NCI-H1694 treated with DMSO at 0.1 percent for 48 hours (cell line): ENCODE measurements at regions not wholly inside any gene's neighbourhood (a gene's known extent, or its start where the extent isn't known, plus 50 kb on each side); places are given as distances from the start of the nearest gene placed in this dataset.

Source experiments
- DNase-seq: peaks from one replicate; lab custom pipeline; 2025; lab: John Stamatoyannopoulos, UW

DNA sequence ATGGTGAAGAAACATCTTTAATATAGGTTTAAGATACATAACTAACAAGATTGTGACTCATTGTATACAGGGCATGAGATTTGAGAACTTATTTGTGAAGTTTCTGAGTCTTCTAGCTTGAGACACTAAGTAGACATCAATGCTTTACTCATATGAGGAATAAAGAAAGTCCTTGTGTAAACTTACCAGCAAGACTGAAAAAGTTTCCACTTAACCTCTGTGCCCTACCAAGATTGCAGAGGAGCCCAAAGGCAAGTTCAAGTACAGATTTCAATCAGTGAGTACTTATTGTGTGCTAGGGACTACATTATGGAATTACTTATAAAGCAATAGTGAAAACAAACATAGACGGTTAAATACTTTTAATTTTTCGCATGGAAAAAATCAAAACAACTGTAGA, 1041.2 kb upstream of the CELF4 start:
- DNase-seq, result no peak

DNA sequence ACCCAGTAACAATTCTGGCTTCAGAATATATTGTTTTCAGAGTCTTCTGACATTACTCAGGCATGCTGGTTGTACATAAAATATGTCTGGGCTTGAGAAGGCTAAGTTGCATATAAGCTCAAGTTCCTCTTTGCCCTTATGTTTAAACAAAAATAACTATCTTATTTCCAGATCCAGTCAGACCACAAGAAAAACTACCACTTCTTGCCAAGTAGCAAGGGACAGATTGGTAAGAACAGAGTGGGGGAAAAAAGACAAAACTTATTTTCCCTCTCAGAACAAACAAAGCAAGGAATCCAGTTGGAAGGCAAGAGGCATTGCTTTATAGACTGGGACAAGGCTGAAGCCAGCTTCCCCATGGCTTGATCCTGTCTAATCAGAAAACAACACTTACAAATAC, 1036.7 kb upstream of the CELF4 start:
- no peak for DNase-seq

DNA sequence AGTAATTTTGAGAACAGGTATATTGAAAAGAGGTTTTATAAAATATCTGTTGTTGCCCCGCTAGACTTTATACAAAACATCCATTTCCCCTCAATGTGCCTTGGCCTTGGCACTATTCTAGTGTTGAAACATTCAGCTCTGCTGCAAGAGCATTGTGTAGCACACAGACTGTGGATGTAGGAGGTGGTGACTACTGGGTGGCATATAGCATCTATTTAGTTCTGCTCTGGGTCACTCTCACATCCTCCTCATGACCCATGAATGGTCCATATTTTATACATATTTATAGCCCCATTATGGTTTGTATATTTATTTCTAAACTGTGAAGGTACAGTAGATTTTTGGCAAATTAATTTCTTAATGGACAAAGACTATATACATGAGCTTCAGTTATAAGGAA, 1022.0 kb upstream of the CELF4 start:
- no peak for DNase-seq

DNA sequence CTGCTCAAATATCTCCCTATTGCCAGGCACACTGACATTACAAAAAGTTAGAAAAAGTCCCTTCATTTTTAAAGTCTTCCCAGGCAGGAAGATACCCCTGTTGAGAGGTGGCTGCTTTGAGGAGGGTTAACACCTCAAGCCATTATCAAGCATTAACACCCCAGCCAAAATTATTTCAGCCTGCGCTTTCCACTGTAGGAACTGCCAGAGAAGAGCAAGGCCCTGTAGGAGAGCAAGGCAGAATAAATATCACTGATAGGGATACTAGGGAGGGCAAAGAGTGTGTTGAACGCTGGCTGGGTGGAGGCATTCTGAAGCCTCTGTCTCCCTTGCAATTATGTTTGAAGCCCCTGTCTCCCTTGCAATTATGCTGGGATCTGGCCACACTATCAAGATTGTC, 1020.7 kb upstream of the CELF4 start:
- no peak for DNase-seq

DNA sequence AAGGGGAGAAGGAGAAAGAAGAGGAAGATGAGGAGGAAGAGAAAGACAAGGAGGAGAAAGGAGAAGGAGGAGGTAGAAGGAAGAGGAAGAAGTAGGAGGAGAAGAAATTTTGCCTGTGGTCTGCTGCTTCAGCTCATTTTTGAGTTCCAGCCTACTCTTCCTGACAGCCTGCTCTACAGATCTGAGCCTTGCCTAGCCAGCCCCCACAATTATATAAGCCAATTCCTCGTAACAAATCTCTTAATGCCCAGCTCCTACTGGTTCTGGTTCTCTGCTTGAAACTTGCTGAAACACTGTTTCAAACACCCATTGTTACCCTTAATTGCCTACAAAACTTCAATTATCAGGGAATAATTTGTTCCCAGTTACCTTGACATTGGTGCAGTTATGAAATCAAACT, 1014.2 kb upstream of the CELF4 start:
- DNase-seq, result no peak

DNA sequence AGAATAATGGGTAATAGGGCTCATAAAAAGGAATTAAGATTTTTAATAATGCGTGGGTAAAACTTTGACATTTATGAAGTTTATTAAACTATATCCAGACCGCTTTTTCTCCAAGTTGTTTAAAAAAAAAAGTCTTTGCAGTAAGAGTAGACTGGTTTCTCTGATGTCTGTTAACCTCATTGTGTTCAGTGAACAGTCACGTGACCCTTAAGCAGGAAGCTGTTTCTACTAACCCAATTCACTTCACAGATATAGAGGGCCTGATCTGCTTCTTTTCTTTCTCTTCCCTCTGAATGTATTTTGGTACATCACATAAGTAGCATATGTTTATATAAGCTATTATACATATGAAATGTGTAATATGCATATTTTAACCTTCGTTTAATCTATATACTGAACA, 1011.3 kb upstream of the CELF4 start:
- no peak for DNase-seq

DNA sequence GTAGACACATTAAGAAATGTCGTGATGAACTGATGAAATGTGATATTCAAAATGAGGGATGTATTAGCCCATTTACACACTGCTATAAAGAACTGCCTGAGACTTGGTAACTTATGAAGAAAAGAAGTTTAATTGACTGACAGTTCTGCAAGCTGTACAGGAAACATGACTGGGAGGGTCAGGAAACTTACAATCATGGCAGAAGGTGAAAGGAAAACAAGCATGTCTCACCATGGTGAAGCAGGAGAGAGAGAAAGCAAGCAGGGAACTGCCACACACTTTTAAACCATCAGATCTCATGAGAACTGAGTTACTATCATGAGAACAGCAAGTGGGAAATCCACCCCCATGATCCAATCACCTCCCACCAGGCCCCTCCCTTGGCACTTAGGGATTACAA, 1010.8 kb upstream of the CELF4 start:
- DNase-seq, result no peak

DNA sequence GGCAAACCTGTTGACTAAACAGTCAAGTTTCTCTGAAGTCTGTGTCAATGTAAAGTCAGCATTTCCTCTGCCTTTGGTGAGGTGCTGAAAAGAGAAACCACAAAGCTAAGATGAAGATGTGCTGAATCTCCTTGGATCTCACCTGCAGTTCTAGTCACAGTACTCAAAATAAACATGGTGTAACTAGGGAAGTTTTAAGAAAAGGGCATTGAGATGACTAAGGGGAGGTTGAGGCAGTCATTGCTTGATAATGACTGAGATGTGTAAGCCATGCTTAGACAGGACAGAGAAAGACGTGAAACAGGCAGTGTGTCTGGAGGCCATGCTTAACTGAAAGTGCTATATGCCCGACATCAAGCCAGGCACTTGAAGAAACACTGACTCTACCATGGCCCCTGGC, 1010.0 kb upstream of the CELF4 start:
- no peak for DNase-seq

DNA sequence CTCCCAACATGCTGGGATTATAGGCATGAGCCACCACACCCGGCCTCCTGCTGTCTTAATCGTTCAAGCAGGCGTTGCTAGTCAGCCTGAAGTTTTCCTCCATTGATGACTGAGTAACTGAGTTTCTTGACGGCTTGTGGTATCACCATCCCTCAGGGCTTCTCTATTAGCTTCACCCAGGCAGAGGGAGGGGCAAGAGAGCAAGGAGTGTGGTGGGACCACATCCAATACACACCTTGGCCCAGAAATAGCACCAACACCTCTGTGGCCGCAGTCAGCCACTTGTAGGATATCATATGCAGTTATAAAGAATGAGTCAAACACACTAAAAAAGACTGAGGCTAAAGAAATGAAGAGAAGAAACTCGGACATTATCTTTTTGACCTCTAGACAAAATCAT, 1009.4 kb upstream of the CELF4 start:
- DNase-seq, result no peak

DNA sequence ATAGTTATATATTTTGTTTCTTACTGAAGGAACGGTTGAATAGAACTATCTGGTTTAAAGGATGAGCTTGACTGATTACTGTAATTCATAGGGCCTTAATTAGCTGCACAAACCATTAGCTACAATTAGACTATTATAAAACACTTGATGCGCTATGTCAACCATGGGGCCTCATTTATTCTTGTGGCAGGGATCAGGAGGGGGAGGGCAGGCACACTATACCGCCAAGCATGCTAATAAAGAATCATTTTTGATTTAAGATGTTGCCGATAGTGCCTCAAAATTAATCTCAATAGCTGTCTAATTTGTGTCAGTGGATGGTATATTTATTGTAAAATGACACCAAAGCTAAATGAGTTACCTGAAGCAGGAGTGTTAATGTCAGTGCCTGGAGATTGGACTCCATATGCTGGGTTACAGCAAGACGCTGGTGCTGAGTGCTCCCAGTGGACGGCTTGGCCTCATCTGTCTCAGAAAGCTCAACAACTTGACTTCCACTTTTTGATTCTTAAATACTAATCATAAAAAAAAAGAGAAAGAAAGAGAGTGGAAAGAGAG, 1007.0 kb upstream of the CELF4 start:
- DNase-seq, result no peak

DNA sequence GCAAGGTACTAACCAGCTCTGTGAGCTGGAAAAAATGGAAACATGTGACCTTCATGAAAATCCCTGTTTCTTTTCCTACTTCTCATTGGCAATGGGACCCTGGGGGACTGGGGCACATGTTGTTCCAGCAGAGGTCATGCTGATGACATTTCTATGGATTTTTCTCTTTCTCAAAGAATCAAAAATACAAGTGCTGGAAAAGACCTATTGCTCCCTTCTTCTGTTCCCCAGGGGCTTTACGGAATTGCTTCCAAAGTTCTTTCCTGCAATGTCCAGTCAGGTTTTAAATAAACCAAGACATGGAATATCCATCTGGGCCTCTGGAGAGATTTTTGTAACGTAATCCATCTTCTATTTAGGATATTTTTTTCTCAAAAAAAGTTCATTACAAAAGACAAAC, 1006.1 kb upstream of the CELF4 start:
- no peak for DNase-seq

DNA sequence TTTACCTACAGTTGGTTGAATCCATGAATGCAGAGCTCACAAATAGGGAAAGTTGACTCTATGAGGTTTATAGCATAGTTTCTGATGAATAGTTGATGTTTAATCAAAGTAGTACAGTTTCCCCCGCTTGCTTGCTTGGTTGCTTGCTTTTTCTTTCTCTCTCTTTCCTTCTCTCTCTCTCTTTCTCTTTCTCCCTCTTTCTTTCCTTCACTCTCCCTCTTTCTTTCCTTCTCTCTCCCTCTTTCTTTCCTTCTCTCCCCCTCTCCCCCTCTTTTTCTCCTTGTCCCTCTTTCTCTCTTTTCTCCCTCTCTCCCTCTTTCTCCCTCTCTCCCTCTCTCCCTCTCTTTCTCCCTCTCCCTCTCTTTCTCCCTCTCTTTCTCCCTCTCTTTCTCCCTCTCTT, 999.9 kb upstream of the CELF4 start:
- no peak for DNase-seq

DNA sequence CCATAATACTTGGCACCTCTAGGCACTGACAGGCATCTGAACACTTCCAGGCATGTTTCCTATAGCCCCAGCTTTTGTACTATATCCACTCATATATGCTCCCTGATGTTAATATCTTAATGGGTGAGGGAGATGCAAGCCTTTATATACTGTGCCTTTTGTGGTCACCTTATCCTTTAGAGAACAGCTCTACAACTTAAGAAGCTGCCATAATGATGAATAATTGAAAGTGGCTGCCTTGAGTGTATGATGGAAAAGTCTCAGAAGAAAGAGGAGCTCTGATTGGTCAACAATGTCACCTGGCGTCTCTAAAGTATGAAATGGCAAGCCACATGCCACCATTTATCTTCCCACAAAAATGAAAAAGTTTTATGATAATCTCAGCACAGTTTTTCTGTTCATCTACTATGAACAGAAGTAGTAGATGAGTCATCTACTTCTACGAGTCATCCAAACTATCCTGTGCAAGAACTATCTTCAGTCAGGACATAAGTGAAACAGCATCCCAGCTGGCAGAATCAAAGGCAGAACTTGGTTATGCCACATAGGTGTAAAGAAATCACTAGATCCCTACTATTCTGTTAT, 997.9 kb upstream of the CELF4 start:
- DNase-seq, result no peak

DNA sequence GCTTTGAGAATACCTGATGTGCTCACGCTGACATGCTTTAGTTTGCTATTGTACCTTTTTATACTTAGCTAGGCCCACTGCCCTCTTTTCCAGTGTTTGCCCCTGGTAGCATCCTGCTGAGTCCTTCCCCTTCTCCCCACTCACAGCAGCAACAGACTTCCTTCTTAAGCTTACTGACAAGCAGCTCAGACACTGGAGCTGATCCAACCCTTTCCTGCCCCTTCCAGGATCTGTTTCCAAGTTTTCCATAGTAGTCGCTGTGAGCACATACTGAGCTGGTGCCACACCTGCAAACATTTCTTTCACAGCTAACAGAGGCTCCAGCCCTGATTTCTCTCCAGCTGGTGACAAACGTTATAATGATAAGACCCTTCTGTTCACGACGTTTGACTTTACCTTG, 991.4 kb upstream of the CELF4 start:
- DNase-seq, result no peak

DNA sequence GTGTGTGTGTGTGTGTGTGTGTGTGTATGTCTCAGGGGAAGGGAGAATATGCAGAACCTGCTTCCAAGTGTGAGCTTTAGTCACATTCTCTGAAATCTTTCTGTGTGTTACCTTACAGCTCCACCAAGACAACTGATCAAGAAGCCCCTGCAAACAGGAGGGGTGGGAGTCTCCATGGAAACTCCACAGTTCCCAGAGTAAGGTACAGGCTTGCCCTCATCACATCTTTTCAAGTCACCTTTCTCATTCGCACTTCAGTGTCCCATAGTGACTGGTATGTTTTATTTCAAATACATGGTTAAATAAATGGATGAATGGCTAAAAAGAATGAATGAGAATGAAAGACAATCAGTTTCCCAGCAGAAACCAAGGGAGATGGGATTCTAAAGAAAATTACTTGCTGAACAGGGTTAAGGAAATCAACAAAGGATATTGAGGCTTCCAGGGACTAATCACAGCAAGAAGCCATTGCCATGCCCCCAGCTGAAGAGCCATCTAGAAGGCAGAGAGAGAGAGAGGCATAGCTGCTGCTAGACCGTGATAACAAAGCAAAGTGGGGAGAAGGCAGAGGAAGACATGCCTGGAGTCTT, 987.2 kb upstream of the CELF4 start:
- no peak for DNase-seq

DNA sequence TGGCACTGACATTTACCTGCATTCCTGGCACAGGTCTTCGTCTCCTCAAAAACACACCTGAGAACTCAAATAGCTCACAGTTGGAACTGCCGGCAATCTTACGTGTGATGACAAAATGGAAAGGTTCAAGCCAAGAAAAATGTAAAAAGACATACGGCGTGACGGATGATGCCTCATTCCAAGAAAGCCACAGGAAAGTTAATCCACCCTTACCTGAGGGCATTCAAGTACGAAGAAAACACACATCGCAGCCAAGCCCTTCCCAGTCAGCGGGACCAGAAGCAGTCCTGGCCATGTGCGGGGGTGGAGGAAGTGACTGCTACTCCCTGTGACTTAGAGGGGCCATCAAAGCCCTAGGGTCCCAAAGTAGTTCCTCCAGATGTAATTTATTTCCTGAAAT, 986.3 kb upstream of the CELF4 start:
- DNase-seq, result no peak

DNA sequence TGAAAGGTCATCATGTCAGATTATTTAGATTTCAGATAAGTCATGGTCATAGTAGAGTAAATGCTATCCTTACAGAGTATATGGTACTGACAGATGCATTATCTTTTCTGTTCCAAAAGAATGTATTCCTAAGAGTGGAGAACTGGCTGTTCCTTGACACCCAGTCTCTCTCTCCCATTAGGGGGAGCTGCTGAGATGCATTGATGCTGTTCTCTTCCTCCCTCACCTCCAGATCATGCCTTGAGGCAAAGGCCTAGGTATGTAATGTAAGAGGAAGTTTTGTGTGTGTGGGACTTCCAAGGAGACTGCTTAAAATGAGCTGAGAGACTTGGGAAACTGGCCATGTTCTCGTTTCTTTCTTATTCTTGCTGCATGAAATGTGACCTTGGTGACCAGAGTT, 979.5 kb upstream of the CELF4 start:
- no peak for DNase-seq

DNA sequence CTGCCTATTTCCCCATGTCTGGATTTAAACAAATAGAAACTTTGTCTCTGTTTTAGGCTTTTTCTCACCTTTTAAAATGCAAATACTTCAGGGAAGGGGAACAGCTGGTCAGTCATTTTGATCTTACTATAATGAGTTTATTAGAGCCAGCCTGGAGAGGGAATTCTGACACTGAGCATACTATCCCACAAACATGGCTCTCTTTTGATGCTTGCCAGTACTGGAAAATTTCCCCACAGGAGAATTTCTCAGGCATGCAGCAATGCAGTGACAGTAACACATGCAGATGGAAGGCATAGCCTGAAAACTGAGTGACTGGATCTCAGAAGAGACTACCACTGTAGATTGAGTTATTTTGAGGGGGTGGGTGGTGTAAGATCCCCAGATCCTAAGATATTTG, 974.3 kb upstream of the CELF4 start:
- DNase-seq, result no peak

DNA sequence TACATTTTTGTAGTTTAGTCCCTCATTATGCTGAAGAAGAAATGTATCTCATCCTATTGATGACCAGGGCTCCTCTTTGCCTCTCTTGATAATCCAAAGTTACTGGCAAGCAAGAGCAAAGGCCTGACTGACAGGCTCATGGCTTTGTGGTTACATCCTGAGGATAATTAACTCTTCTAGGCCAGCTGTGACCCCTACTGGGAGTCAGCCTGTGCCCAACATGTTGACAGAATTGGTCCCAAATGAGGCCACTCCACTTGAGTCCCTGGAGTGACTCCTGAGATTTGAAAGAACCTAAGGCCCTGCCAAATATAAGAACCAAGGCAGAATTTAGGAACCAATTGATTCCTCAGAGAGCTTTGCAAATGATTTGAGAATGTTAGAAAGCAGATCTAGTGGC, 973.8 kb upstream of the CELF4 start:
- DNase-seq, result no peak

DNA sequence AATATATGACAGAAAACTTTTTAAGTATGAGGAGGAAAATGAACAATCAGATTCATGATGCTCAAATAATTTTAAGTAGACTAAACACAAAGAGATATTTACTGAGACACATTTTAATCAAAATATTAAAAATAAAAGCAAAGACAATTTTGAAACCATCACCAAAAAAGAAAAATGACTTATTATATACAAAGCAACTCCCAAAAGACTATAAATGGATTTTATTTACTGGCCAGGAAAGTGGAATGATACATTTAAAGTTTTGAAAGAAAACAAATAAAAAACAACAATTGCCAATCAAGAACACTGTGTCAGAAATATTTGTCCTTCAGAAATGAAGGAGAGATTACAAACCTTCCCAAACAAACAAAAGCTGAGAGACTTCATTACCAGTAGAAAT, 968.5 kb upstream of the CELF4 start:
- no peak for DNase-seq

DNA sequence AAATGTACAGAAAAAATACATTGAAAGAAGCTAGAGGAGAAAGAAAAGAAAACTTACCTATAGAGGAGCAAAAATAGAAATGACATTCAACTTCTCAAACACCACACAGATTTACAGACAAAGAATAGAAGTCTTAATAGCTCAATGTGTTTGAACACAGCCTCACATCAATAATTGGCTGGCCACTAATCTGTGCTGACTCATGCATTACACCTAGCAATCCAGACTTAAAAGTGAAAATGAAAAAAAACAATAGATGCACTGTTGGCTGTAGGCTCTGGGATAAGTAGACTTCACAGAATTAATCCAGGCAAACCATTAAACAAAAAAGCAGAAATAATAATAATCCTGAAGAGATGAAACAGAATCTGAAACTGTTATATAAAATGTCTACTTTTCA, 961.3 kb upstream of the CELF4 start:
- DNase-seq, result no peak

DNA sequence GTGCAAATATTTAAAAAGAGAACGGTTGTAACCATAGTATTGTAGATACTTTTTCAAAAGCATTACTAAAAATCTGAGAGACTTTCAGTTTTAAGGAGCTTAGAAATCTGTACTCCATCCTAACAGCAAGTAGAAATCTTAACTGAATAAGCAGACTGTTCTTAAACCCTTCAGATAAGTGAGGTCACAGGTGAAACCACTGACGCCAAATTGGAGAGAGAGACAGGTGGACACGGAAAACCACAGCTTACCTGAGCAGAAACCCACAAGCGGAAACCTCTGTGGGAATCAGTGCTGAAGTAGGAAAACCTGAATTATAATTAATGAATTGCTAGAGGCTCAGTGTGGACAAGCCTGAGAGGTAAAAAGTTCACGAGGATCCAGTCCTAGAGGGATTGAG, 959.4 kb upstream of the CELF4 start:
- DNase-seq, result no peak

DNA sequence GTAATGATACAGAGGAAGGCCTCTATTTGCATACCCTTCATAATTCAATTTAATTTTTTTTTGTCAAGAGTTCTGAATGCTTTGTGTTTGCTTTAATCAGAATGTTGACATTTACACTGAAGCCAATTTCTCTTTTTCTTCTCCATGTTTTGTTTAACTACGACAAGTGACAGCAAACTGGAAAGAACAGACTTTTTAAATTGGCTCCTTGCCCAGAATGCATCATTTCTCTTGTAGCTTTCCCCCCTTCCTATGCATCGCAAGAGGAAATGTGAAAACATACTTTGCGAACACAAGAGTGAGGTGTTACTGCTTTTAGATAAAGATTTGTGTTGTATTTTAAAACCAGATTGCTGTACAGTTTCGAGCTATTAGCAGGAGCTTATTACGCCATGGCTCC, 955.2 kb upstream of the CELF4 start:
- no peak for DNase-seq

DNA sequence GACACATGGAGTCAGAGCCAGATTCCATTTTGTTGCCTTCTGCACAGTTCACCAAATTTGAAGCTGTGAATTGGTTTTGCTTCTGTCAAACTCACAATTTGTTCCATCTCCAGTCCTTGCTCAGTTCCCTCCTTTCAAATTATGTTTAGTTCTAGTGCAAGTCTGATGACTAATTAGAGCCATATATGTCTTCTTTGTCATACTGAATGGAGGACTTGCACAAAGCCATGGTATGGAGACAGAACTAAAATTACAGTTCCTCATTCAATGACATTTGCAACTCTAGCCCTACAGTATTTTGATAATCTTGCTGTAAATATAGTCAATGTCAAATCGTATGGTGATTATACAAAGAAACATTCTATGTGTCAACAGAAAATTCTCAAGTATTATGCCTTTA, 936.9 kb upstream of the CELF4 start:
- DNase-seq, result no peak
